ENCODE measurements at regions not wholly inside any gene's neighbourhood (a gene's known extent, or its start where the extent isn't known, plus 50 kb on each side); places are given as distances from the start of the nearest gene placed in this dataset.

GRCh38 chr17:79393358-79394052 lies 217.3 kb downstream of the RBFOX3 start:
- H3K4me3 Mint-ChIP-seq (ENCODE audit: unreplicated experiment) = no peak overlapping the region
- no peaks in the 10 kb centered on the region for H3K9me3 Mint-ChIP-seq (ENCODE audit: unreplicated experiment)
- intact Hi-C loops (cut with micrococcal nuclease; ENCODE audit: unreplicated experiment) = loop anchor here (1.0 to 2.0 kb wide), 2 partner anchors 306 to 315 kb away; no protein-coding TSS in a partner anchor
- no TSS peak for BruUV-seq (replicated peaks)
- no peaks in the 10 kb centered on the region for H3K4me1 Mint-ChIP-seq (ENCODE audit: low read depth, unreplicated experiment)
- no peak overlapping the region for H3K4me3 ChIP-seq (ENCODE audit: low read depth, low read length)
- CTCF ChIA-PET = interaction anchor here (0.6 to 3.1 kb wide), 17 partner anchors 7 to 348 kb away, joined by 3 to 32 read pairs (median 3); partner anchors contain the start of gene ENGASE
- no peak overlapping the region for H3K27ac Mint-ChIP-seq (ENCODE audit: unreplicated experiment)
- no peaks in the 10 kb centered on the region for H3K36me3 Mint-ChIP-seq (ENCODE audit: insufficient read depth, unreplicated experiment)
- no peaks in the 10 kb centered on the region; the same call in none of the 2 replicates for H3K27me3 ChIP-seq (replicated peaks; ENCODE audit: control insufficient read depth, insufficient read depth, low read length)
- H3K9me3 ChIP-seq = no peaks in the 10 kb centered on the region
- H3K36me3 ChIP-seq (ENCODE audit: control insufficient read depth, insufficient read depth, low read length) = no peaks in the 10 kb centered on the region
- DNase-seq = peak; percentile 76 to 89
- POLR2A ChIA-PET = no interaction called here
- TF ChIP-seq, protein P1, sequence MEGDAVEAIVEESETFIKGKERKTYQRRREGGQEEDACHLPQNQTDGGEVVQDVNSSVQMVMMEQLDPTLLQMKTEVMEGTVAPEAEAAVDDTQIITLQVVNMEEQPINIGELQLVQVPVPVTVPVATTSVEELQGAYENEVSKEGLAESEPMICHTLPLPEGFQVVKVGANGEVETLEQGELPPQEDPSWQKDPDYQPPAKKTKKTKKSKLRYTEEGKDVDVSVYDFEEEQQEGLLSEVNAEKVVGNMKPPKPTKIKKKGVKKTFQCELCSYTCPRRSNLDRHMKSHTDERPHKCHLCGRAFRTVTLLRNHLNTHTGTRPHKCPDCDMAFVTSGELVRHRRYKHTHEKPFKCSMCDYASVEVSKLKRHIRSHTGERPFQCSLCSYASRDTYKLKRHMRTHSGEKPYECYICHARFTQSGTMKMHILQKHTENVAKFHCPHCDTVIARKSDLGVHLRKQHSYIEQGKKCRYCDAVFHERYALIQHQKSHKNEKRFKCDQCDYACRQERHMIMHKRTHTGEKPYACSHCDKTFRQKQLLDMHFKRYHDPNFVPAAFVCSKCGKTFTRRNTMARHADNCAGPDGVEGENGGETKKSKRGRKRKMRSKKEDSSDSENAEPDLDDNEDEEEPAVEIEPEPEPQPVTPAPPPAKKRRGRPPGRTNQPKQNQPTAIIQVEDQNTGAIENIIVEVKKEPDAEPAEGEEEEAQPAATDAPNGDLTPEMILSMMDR (IDR thresholded peaks at IDR 0.05; ENCODE audit: insufficient read depth in 1 of 2, low read depth in 1 of 2, low read length in 1 of 2, severe bottlenecking in 1 of 2, unreplicated experiment in 1 of 2) = peak; percentile 89 to 96
- peaks cover 48% of the 10 kb centered on the region for H3K27me3 Mint-ChIP-seq (ENCODE audit: insufficient read depth, unreplicated experiment)
- H3K4me1 ChIP-seq = no peaks in the 10 kb centered on the region

DNA sequence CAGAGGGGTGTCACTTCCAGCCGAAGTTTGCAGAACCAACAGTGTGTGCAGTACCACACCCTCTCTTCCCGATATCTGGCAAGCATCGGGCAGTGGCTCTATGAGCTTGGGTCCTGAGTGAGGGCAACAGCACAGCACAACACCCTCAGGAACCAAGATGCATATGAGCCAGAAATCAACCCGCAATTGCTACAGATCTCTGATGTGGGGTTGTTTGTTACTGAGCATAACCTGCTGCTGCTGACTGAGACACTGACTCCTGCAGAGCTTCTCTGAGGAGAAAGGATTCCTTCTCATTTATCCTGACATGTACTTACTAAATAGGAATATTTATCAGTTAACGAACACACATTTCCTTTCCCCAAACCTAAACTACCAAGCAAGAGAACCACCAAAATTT lies 218.3 kb downstream of the RBFOX3 start:
- POLR2A ChIA-PET = no interaction called here
- peaks cover 44% of the 10 kb centered on the region for H3K27me3 Mint-ChIP-seq (ENCODE audit: insufficient read depth, unreplicated experiment)
- no peak overlapping the region for H3K4me3 ChIP-seq (ENCODE audit: low read depth, low read length)
- no peaks in the 10 kb centered on the region for H3K9me3 Mint-ChIP-seq (ENCODE audit: unreplicated experiment)
- no peaks in the 10 kb centered on the region for H3K4me1 Mint-ChIP-seq (ENCODE audit: low read depth, unreplicated experiment)
- CTCF ChIA-PET = interaction anchor here (0.6 to 3.1 kb wide), 16 partner anchors 8 to 364 kb away, joined by 3 to 32 read pairs (median 3); partner anchors contain the start of gene ENGASE
- intact Hi-C loops (cut with micrococcal nuclease; ENCODE audit: unreplicated experiment) = loop anchor here (2.0 kb wide), 1 partner anchor 316 kb away; no protein-coding TSS in a partner anchor
- no peak for DNase-seq
- H3K27me3 ChIP-seq (replicated peaks; ENCODE audit: control insufficient read depth, insufficient read depth, low read length) = no peaks in the 10 kb centered on the region; the same call in none of the 2 replicates
- no peak overlapping the region for H3K27ac Mint-ChIP-seq (ENCODE audit: unreplicated experiment)
- TF ChIP-seq, protein P1 (IDR thresholded peaks at IDR 0.05; ENCODE audit: insufficient read depth in 1 of 2, low read depth in 1 of 2, low read length in 1 of 2, severe bottlenecking in 1 of 2, unreplicated experiment in 1 of 2) = no peak
- H3K36me3 Mint-ChIP-seq (ENCODE audit: insufficient read depth, unreplicated experiment) = no peaks in the 10 kb centered on the region
- no TSS peak for BruUV-seq (replicated peaks)
- no peaks in the 10 kb centered on the region for H3K4me1 ChIP-seq
- H3K36me3 ChIP-seq (ENCODE audit: control insufficient read depth, insufficient read depth, low read length) = no peaks in the 10 kb centered on the region
- H3K4me3 Mint-ChIP-seq (ENCODE audit: unreplicated experiment) = no peak overlapping the region
- no peaks in the 10 kb centered on the region for H3K9me3 ChIP-seq

DNA sequence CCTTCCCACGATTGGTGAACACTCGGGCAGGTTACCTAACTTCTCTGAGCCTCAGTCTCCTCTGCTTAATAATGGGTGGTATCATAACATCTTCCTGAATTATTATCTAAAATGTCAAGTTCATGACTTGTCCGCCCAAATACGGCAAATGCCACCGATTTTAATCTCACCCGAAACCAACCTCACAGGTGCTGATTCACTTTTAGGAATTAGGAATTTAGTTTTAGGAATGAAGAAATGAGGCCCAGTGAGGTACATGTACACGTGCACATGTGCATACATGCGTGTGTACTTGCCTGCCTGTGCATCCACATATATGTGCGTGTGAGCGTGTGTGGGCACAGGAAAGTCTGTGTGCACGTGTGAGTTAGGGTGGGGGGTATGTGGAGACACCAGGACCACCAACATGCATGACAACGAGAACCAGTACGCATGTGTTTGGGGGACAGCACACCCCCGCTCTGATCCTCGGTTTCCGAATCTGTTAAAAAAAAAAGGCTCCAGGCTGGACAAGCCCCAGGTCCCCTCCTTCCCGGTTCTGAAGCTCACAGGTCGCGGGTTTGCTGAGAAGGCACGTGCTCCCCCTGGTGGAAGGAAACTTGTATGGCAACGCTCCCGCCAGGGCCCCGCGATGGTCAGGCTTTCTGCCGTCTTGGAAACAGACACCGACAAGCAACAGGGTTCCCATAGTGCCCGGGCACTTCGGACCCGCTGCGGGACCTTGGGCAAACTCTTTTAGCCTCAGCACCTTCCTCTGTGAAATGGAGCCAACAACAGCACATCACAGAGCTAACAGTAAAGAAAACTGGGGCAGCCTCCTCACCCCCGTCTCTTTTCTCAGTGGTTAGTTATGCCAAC lies 219.2 kb downstream of the RBFOX3 start:
- Mint-ChIP-seq H3K27ac (ENCODE audit: unreplicated experiment) (no peak overlapping the region), H3K36me3 (ENCODE audit: insufficient read depth, unreplicated experiment) (no peaks in the 10 kb centered on the region), H3K9me3 (ENCODE audit: unreplicated experiment) (no peaks in the 10 kb centered on the region), H3K4me1 (ENCODE audit: low read depth, unreplicated experiment) (no peaks in the 10 kb centered on the region), H3K4me3 (ENCODE audit: unreplicated experiment) (no peak overlapping the region), H3K27me3 (ENCODE audit: insufficient read depth, unreplicated experiment) (peaks cover 44% of the 10 kb centered on the region)
- H3K27me3 ChIP-seq (replicated peaks; ENCODE audit: control insufficient read depth, insufficient read depth, low read length) = no peaks in the 10 kb centered on the region; the same call in none of the 2 replicates
- H3K9me3 ChIP-seq = no peaks in the 10 kb centered on the region
- ChIA-PET CTCF (interaction anchor here (0.6 to 3.1 kb wide), 26 partner anchors 9 to 363 kb away, joined by 3 to 32 read pairs (median 4); partner anchors contain the start of gene ENGASE), POLR2A (no interaction called here)
- H3K4me1 ChIP-seq = no peaks in the 10 kb centered on the region
- TF ChIP-seq, protein P1 (IDR thresholded peaks at IDR 0.05; ENCODE audit: insufficient read depth in 1 of 2, low read depth in 1 of 2, low read length in 1 of 2, severe bottlenecking in 1 of 2, unreplicated experiment in 1 of 2) = peak; percentile 94 to 95
- DNase-seq = peak; percentile 75 to 85
- intact Hi-C loops (cut with micrococcal nuclease; ENCODE audit: unreplicated experiment) = loop anchor here (1.0 to 2.0 kb wide), 2 partner anchors 203 to 317 kb away; no protein-coding TSS in a partner anchor
- H3K4me3 ChIP-seq (ENCODE audit: low read depth, low read length) = no peak overlapping the region
- no TSS peak for BruUV-seq (replicated peaks)
- H3K36me3 ChIP-seq (ENCODE audit: control insufficient read depth, insufficient read depth, low read length) = no peaks in the 10 kb centered on the region

All from Caco-2 (cell line).